HCT116 (cell line): ENCODE measurements at regions not wholly inside any gene's neighbourhood (a gene's known extent, or its start where the extent isn't known, plus 50 kb on each side); places are given as distances from the start of the nearest gene placed in this dataset.

Experiments used
- ATAC-seq: fragments of 200-7000 bp; cut with Tn5 transposase; 2 replicates; pipeline ENCODE4 v1.9.1; 2020; ENCODE audit warnings: mild to moderate bottlenecking, moderate library complexity
- BruUV-seq: library from RNA; stranded (reverse); fragments of 400-500 nt; replicated peaks from 2 replicates; lab custom pipeline; 2021; lab: Mats Ljungman, UMichigan
- CTCF ChIA-PET: fragments of 300-600 bp; sonication (Branson Sonifier 250); formaldehyde crosslinking; loops from one replicate; lab custom pipeline; 2021; ENCODE audit warnings: antibody characterized with exemption; lab: Charles Lee
- POLR2A ChIA-PET: fragments of 300-600, 350-600 bp; sonication (Branson Sonifier 250); formaldehyde crosslinking; loops from one replicate; lab custom pipeline; 2021; ENCODE audit warnings: antibody characterized with exemption; lab: Charles Lee
- RAD21 ChIA-PET, 2 experiments: fragments of 300-600 bp; sonication (Branson Sonifier 250); formaldehyde crosslinking; loops; one replicate each; lab custom pipeline; 2023; ENCODE audit warnings: low total read pairs in 2 of 2; ENCODE audit not compliant: uncharacterized antibody in 2 of 2, unreplicated experiment in 2 of 2, low non-redundant PET in 1 of 2; lab: Charles Lee
- DNase-seq: peaks from one replicate; pipeline ENCODE4 v3.0.0-alpha.2; 2010; ENCODE audit warnings: low read depth, low spot score
- H2AFZ ChIP-seq: fragments of 200-600 bp; shearing (Covaris generic), sonication (generic); 2 replicates; pipeline ENCODE4 v1.6.1; 2017; ENCODE audit warnings: low read depth, mixed run types, mixed read lengths, antibody characterized with exemption, low read length; ENCODE audit not compliant: poor library complexity, severe bottlenecking
- H3K27ac ChIP-seq: 2 replicates; pipeline ENCODE4 v1.5.1; 2012; ENCODE audit warnings: low read depth, low read length
- H3K27me3 ChIP-seq: fragments of 200-600 bp; sonication (generic); 2 replicates; pipeline ENCODE4 v1.6.1; 2016; ENCODE audit warnings: mixed run types, low read length, mixed read lengths; ENCODE audit not compliant: insufficient read depth
- H3K36me3 ChIP-seq, 2 experiments: fragments of 200-500 bp in 1 of 2; fragments of 200-600 bp in 1 of 2; sonication (Bioruptor generic) in 1 of 2; sonication (generic) in 1 of 2; 2 replicates each; pipeline versions ENCODE4 v1.5.1 to v1.6.1; 2014 to 2016; ENCODE audit warnings: low read length in 2 of 2, inconsistent platforms in 1 of 2, mixed read lengths in 1 of 2, mixed run types in 1 of 2; ENCODE audit not compliant: insufficient read depth in 2 of 2, control insufficient read depth in 1 of 2
- H3K4me1 ChIP-seq, 2 experiments: fragments of 200-600 bp in 1 of 2; sonication (generic) in 1 of 2; 2 replicates each; pipeline versions ENCODE4 v1.5.1 to v1.6.1; 2012 to 2017; ENCODE audit warnings: low read length in 2 of 2, inconsistent platforms in 1 of 2, mild to moderate bottlenecking in 1 of 2, mixed read lengths in 1 of 2, mixed run types in 1 of 2, moderate library complexity in 1 of 2; ENCODE audit not compliant: insufficient read depth in 2 of 2, control insufficient read depth in 1 of 2
- H3K4me2 ChIP-seq: fragments of 200-600 bp; sonication (generic); 2 replicates; pipeline ENCODE4 v1.6.1; 2017; ENCODE audit warnings: mixed run types, low read length, mixed read lengths
- H3K4me3 ChIP-seq, 2 experiments: fragments of 200-600 bp in 1 of 2; sonication (generic) in 1 of 2; replicated peaks in 1 of 2; 2 replicates each; pipeline ENCODE4 v1.5.1; 2011 to 2016; ENCODE audit warnings: low read length in 2 of 2, control low read depth in 1 of 2, low read depth in 1 of 2, mild to moderate bottlenecking in 1 of 2, mixed read lengths in 1 of 2, mixed run types in 1 of 2
- H3K79me2 ChIP-seq: fragments of 200-600 bp; sonication (generic); 2 replicates; pipeline ENCODE4 v1.6.1; 2017; ENCODE audit warnings: mild to moderate bottlenecking, mixed run types, low read length, moderate library complexity, mixed read lengths; ENCODE audit not compliant: insufficient read depth
- H3K9ac ChIP-seq: fragments of 200-600 bp; sonication (generic); 2 replicates; pipeline ENCODE4 v1.6.1; 2016; ENCODE audit warnings: low read length, mixed read lengths
- H3K9me2 ChIP-seq: fragments of 200-600 bp; sonication (generic), shearing (Covaris generic); 2 replicates; pipeline ENCODE4 v1.6.1; 2017; ENCODE audit warnings: mixed run types, mild to moderate bottlenecking, moderate library complexity; ENCODE audit not compliant: insufficient read depth
- H3K9me3 ChIP-seq, 2 experiments: fragments of 200-500 bp in 1 of 2; fragments of 200-600 bp in 1 of 2; sonication (Bioruptor generic) in 1 of 2; sonication (generic) in 1 of 2; 2 replicates each; pipeline ENCODE4 v1.6.1; 2014 to 2017; ENCODE audit warnings: low read length in 2 of 2, mixed read lengths in 2 of 2, inconsistent platforms in 1 of 2, low read depth in 1 of 2, mild to moderate bottlenecking in 1 of 2, mixed run types in 1 of 2, moderate library complexity in 1 of 2; ENCODE audit not compliant: control insufficient read depth in 1 of 2, insufficient read depth in 1 of 2
- H4K20me1 ChIP-seq: fragments of 200-600 bp; sonication (generic), shearing (Covaris generic); 2 replicates; pipeline ENCODE4 v1.6.1; 2017; ENCODE audit warnings: mixed run types, mild to moderate bottlenecking, moderate library complexity; ENCODE audit not compliant: insufficient read depth
- CBX3 ChIP-seq: IDR thresholded peaks from 2 replicates; pipeline ENCODE4 v1.6.1; 2012; ENCODE audit warnings: low read depth
- EGR1 ChIP-seq: IDR thresholded peaks from 2 replicates; pipeline ENCODE4 v1.6.1; 2012; ENCODE audit warnings: low read depth
- ELF1 ChIP-seq: IDR thresholded peaks from 2 replicates; pipeline ENCODE4 v1.6.1; 2012; ENCODE audit warnings: low read depth, borderline replicate concordance
- EZH2 ChIP-seq: fragments of 200-600 bp; sonication (generic); IDR thresholded peaks from 2 replicates; pipeline ENCODE4 v1.6.1; 2017; ENCODE audit warnings: antibody characterized with exemption, mixed run types
- FOSL1 ChIP-seq: IDR thresholded peaks from 2 replicates; pipeline ENCODE4 v1.6.1; 2012; ENCODE audit warnings: low read depth
- JUND ChIP-seq: IDR thresholded peaks from 2 replicates; pipeline ENCODE4 v1.6.1; 2012
- POLR2A ChIP-seq: IDR thresholded peaks from 2 replicates; pipeline ENCODE4 v1.7.0; 2011; ENCODE audit warnings: borderline replicate concordance; ENCODE audit not compliant: insufficient read depth, insufficient read length; ENCODE audit errors: extremely low read depth
- RAD21 ChIP-seq: IDR thresholded peaks from 2 replicates; pipeline ENCODE4 v1.6.1; 2012; ENCODE audit warnings: low read depth, mild to moderate bottlenecking
- REST ChIP-seq: IDR thresholded peaks from 2 replicates; pipeline ENCODE4 v1.6.1; 2012; ENCODE audit warnings: low read depth
- SIN3A ChIP-seq: IDR thresholded peaks from 2 replicates; pipeline ENCODE4 v1.6.1; 2012; ENCODE audit warnings: low read depth
- SRF ChIP-seq: IDR thresholded peaks from 2 replicates; pipeline ENCODE4 v1.6.1; 2012; ENCODE audit warnings: low read depth
- TCF7L2 ChIP-seq: IDR thresholded peaks from 2 replicates; pipeline ENCODE4 v1.7.0; 2011; ENCODE audit warnings: borderline replicate concordance, inconsistent platforms; ENCODE audit not compliant: insufficient read depth, insufficient read length; ENCODE audit errors: extremely low read depth
- YY1 ChIP-seq: IDR thresholded peaks from 2 replicates; pipeline ENCODE4 v1.6.1; 2011; ENCODE audit warnings: low read length, low read depth, moderate library complexity, mild to moderate bottlenecking; ENCODE audit not compliant: insufficient replicate concordance; ENCODE audit errors: extremely low read depth
- ZFX ChIP-seq: fragments of 450-650 bp; IDR thresholded peaks from 2 replicates; pipeline ENCODE4 v1.6.1; 2017
- ZNF274 ChIP-seq: fragments of 200-500 bp; sonication (Bioruptor generic); IDR thresholded peaks from 2 replicates; pipeline ENCODE4 v1.6.1; 2014; ENCODE audit warnings: mild to moderate bottlenecking, low read depth, low read length, inconsistent platforms
- intact Hi-C: fragments of 100-400 bp; cut with micrococcal nuclease; formaldehyde crosslinking; loops from 2 replicates; pipeline ENCODE4 v1.10.0; 2022

GRCh38 chr2:105950521-105951383 is 206.0 kb downstream of the NCK2 start:
- Histone ChIP-seq H4K20me1 (no peaks in the 10 kb centered on the region), H3K9ac (no peak overlapping the region), H3K27ac (no peak overlapping the region), H3K4me2 (no peak overlapping the region), H3K9me2 (no peaks in the 10 kb centered on the region), H2AFZ (no peak overlapping the region), H3K4me3 (no peak overlapping the region), H3K27me3 (peaks cover 33% of the 10 kb centered on the region; the same call in 1 of the 2 replicates), H3K4me1 (no peaks in the 10 kb centered on the region), H3K79me2 (no peaks in the 10 kb centered on the region), H3K9me3 (no peaks in the 10 kb centered on the region), H3K36me3 (no peaks in the 10 kb centered on the region)
- intact Hi-C loops, result no loop called here
- DNase-seq, result no peak
- ChIA-PET CTCF (no interaction called here), RAD21 (no interaction called here), POLR2A (no interaction called here)
- no TSS peak for BruUV-seq
- TF ChIP-seq POLR2A (no peak), EGR1 (no peak), EZH2 (no peak), SIN3A (no peak), SRF (no peak), YY1 (no peak), ELF1 (no peak), TCF7L2 (no peak), CBX3 (no peak), JUND (no peak), RAD21 (no peak), FOSL1 (no peak), ZFX (no peak), ZNF274 (no peak), REST (no peak)
- ATAC-seq, result no peak
